PC-9 (cell line): ENCODE measurements at regions not wholly inside any gene's neighbourhood (a gene's known extent, or its start where the extent isn't known, plus 50 kb on each side); places are given as distances from the start of the nearest gene placed in this dataset.

Experiments
- BruUV-seq: library from RNA; stranded (reverse); fragments of 400-500 nt; replicated peaks from 2 replicates; lab custom pipeline; 2021; lab: Mats Ljungman, UMichigan
- CTCF ChIA-PET: fragments of 300-600 bp; sonication (Branson Sonifier 250); formaldehyde crosslinking; loops from one replicate; lab custom pipeline; 2022; ENCODE audit warnings: antibody characterized with exemption; lab: Charles Lee
- POLR2A ChIA-PET: fragments of 300-600 bp; sonication (Branson Sonifier 250); formaldehyde crosslinking; loops from one replicate; lab custom pipeline; 2022; ENCODE audit warnings: antibody characterized with exemption; ENCODE audit not compliant: unreplicated experiment; lab: Charles Lee
- DNase-seq, 2 experiments: peaks; one replicate each; pipeline versions ENCODE4 v3.0.0 to v3.0.0-alpha.2; 2015 to 2022; ENCODE audit warnings: mixed read lengths in 1 of 2
- H2AFZ ChIP-seq: fragments of 200-600 bp; sonication (generic); 2 replicates; pipeline ENCODE4 v1.8.1; 2017; ENCODE audit warnings: antibody characterized with exemption
- H3F3A ChIP-seq: fragments of 200-600 bp; sonication (generic); 2 replicates; pipeline ENCODE4 v1.8.1; 2017; ENCODE audit warnings: antibody characterized with exemption, mild to moderate bottlenecking, low read depth; ENCODE audit not compliant: insufficient read depth
- H3K27ac ChIP-seq: fragments of 200-600 bp; sonication (generic); 2 replicates; pipeline ENCODE4 v1.6.1; 2016; ENCODE audit warnings: mixed run types
- H3K27me3 ChIP-seq: fragments of 200-600 bp; sonication (generic); 2 replicates; pipeline ENCODE4 v1.6.1; 2016; ENCODE audit warnings: low read depth, mixed run types; ENCODE audit not compliant: insufficient read depth
- H3K36me3 ChIP-seq: fragments of 200-600 bp; sonication (generic); 2 replicates; pipeline ENCODE4 v1.6.1; 2016; ENCODE audit warnings: low read depth, mixed run types
- H3K4me1 ChIP-seq: fragments of 200-600 bp; sonication (generic); replicated peaks from 2 replicates; pipeline ENCODE4 v1.6.1; 2016; ENCODE audit warnings: mixed run types; ENCODE audit not compliant: insufficient read depth
- H3K4me2 ChIP-seq: fragments of 200-600 bp; sonication (generic); 2 replicates; pipeline ENCODE4 v1.6.1; 2017; ENCODE audit warnings: mixed run types
- H3K4me3 ChIP-seq: fragments of 200-600 bp; sonication (generic); 2 replicates; pipeline ENCODE4 v1.6.1; 2016; ENCODE audit warnings: mixed run types
- H3K79me2 ChIP-seq: fragments of 200-600 bp; sonication (generic); 2 replicates; pipeline ENCODE4 v1.6.1; 2017; ENCODE audit warnings: low read depth, mixed run types
- H3K9me2 ChIP-seq: fragments of 200-600 bp; sonication (generic); 2 replicates; pipeline ENCODE4 v1.8.1; 2017; ENCODE audit warnings: mild to moderate bottlenecking; ENCODE audit not compliant: insufficient read depth
- H3K9me3 ChIP-seq: fragments of 200-600 bp; sonication (generic); 2 replicates; pipeline ENCODE4 v1.8.1; 2016; ENCODE audit warnings: low read depth; ENCODE audit not compliant: insufficient read depth
- H4K20me1 ChIP-seq: fragments of 200-600 bp; sonication (generic); 2 replicates; pipeline ENCODE4 v1.8.1; 2017; ENCODE audit not compliant: insufficient read depth
- EZH2 ChIP-seq: fragments of 200-600 bp; sonication (generic); IDR thresholded peaks from 2 replicates; pipeline ENCODE4 v1.8.0; 2017; ENCODE audit warnings: antibody characterized with exemption, low read depth
- intact Hi-C: fragments of 100-400 bp; cut with micrococcal nuclease; formaldehyde crosslinking; loops from one replicate; pipeline ENCODE4 v1.10.0; 2022; ENCODE audit not compliant: unreplicated experiment
- TF ChIP-seq, protein P1 (sequence below): fragments of 200-600 bp; sonication (generic); conservative IDR thresholded peaks from 2 replicates; pipeline ENCODE4 v1.6.1; 2017; ENCODE audit warnings: mixed run types, antibody characterized with exemption, mild to moderate bottlenecking, moderate library complexity

DNA sequence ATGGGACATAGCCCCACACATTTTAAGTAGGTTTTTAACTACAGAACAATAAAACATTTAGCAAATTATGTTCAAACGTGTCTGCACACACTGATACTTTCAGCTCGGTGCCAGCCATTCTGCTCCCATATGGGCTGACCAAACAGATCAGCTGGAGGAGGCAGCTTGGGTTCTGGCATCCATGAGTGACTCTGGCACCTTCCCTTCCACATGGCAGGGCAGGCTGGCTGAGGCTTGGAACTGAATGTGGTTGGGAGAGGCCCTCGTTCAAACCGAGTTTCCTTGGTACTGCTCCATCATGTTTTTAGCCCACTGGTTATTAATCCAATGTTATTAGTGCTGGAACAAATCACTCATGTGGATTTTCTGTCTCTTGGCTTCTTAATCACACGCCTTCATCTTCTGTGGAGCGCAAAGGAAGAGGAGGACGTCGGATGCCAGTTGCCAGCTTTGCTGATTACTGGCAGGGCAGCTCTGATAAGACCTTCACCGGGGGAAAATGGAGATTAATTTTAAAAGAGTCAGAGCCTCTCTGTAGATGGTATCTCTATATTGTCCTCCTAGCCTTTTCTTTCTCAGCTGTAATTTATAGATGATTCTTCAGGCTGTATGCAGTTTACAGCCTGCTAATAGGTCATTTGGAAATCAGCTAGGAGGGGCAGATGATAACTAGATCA is 93.1 kb upstream of the TIAM2 start:
- CTCF ChIA-PET = no interaction called here
- no peak for DNase-seq
- Histone ChIP-seq H2AFZ (no peak overlapping the region), H3F3A (no peaks in the 10 kb centered on the region), H4K20me1 (no peaks in the 10 kb centered on the region), H3K4me1 (no peaks in the 10 kb centered on the region), H3K9me3 (no peaks in the 10 kb centered on the region), H3K4me3 (no peak overlapping the region), H3K27ac (no peak overlapping the region), H3K36me3 (no peaks in the 10 kb centered on the region), H3K9me2 (no peaks in the 10 kb centered on the region), H3K4me2 (no peak overlapping the region), H3K79me2 (no peaks in the 10 kb centered on the region), H3K27me3 (no peaks in the 10 kb centered on the region)
- no TSS peak for BruUV-seq
- no peak for TF ChIP-seq EZH2
- TF ChIP-seq, protein P1, sequence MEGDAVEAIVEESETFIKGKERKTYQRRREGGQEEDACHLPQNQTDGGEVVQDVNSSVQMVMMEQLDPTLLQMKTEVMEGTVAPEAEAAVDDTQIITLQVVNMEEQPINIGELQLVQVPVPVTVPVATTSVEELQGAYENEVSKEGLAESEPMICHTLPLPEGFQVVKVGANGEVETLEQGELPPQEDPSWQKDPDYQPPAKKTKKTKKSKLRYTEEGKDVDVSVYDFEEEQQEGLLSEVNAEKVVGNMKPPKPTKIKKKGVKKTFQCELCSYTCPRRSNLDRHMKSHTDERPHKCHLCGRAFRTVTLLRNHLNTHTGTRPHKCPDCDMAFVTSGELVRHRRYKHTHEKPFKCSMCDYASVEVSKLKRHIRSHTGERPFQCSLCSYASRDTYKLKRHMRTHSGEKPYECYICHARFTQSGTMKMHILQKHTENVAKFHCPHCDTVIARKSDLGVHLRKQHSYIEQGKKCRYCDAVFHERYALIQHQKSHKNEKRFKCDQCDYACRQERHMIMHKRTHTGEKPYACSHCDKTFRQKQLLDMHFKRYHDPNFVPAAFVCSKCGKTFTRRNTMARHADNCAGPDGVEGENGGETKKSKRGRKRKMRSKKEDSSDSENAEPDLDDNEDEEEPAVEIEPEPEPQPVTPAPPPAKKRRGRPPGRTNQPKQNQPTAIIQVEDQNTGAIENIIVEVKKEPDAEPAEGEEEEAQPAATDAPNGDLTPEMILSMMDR = no peak
- POLR2A ChIA-PET = no interaction called here
- intact Hi-C loops = no loop called here

- no TSS peak for BruUV-seq
- DNase-seq = no peak
- H2AFZ ChIP-seq = no peak overlapping the region
- ChIA-PET CTCF (no interaction called here), POLR2A (no interaction called here)
- TF ChIP-seq EZH2 = no peak
- TF ChIP-seq, protein P1 = no peak
- no peaks in the 10 kb centered on the region for H3K9me3 ChIP-seq
- no peak overlapping the region for H3K4me2 ChIP-seq
- no peaks in the 10 kb centered on the region for H3K79me2 ChIP-seq
- H3K27ac ChIP-seq = no peak overlapping the region
- intact Hi-C loops = no loop called here
- no peaks in the 10 kb centered on the region for H3F3A ChIP-seq
- H3K27me3 ChIP-seq = no peaks in the 10 kb centered on the region
- H4K20me1 ChIP-seq = no peaks in the 10 kb centered on the region
- H3K9me2 ChIP-seq = no peaks in the 10 kb centered on the region
- no peaks in the 10 kb centered on the region for H3K4me1 ChIP-seq
- H3K36me3 ChIP-seq = no peaks in the 10 kb centered on the region
- H3K4me3 ChIP-seq = no peak overlapping the region
These were observed 87.8 kb upstream of the TIAM2 start for GRCh38 chr6:154907291-154907690.

GRCh38 chr6:154908723-154909122 is 86.4 kb upstream of the TIAM2 start:
- Histone ChIP-seq H3K79me2 (no peaks in the 10 kb centered on the region), H2AFZ (no peak overlapping the region), H3K27ac (no peak overlapping the region), H3K9me3 (no peaks in the 10 kb centered on the region), H3K27me3 (no peaks in the 10 kb centered on the region), H3K9me2 (no peaks in the 10 kb centered on the region), H3K4me3 (no peak overlapping the region), H3K36me3 (no peaks in the 10 kb centered on the region), H3K4me1 (no peaks in the 10 kb centered on the region), H3F3A (no peaks in the 10 kb centered on the region), H4K20me1 (no peaks in the 10 kb centered on the region), H3K4me2 (no peak overlapping the region)
- BruUV-seq = no TSS peak
- ChIA-PET CTCF (no interaction called here), POLR2A (no interaction called here)
- DNase-seq = no peak
- TF ChIP-seq EZH2 = no peak
- TF ChIP-seq, protein P1 = no peak
- intact Hi-C loops = no loop called here
